Duodenal mucosa (tissue), 2 donors: ENCODE measurements at regions not wholly inside any gene's neighbourhood (a gene's known extent, or its start where the extent isn't known, plus 50 kb on each side); places are given as distances from the start of the nearest gene placed in this dataset.

ENCODE experiments used
- H3K27ac ChIP-seq: one replicate; pipeline ENCODE4 v1.7.0; 2013; ENCODE audit warnings: low read depth, low read length
- H3K27me3 ChIP-seq, 2 donors: one replicate each; pipeline ENCODE4 v1.7.0; 2013; ENCODE audit warnings: low read length in 2 of 2, control low read depth in 1 of 2; ENCODE audit not compliant: insufficient read depth in 2 of 2, control insufficient read depth in 1 of 2
- H3K36me3 ChIP-seq, 2 donors: one replicate each; pipeline ENCODE4 v1.7.0; 2013; ENCODE audit warnings: low read length in 2 of 2, control low read depth in 1 of 2; ENCODE audit not compliant: insufficient read depth in 2 of 2, control insufficient read depth in 1 of 2
- H3K4me1 ChIP-seq, 2 donors: one replicate each; pipeline ENCODE4 v1.7.0; 2013; ENCODE audit warnings: low read length in 2 of 2, control low read depth in 1 of 2; ENCODE audit not compliant: insufficient read depth in 2 of 2, control insufficient read depth in 1 of 2
- H3K4me3 ChIP-seq, 2 donors: one replicate each; pipeline ENCODE4 v1.7.0; 2013; ENCODE audit warnings: low read length in 2 of 2, low read depth in 1 of 2
- H3K9ac ChIP-seq, 2 donors: one replicate each; pipeline ENCODE4 v1.7.0; 2013; ENCODE audit warnings: low read length in 2 of 2, low read depth in 1 of 2
- H3K9me3 ChIP-seq, 2 donors: one replicate each; pipeline ENCODE4 v1.7.0; 2013; ENCODE audit warnings: low read length in 2 of 2, control low read depth in 1 of 2; ENCODE audit not compliant: control insufficient read depth in 1 of 2

DNA sequence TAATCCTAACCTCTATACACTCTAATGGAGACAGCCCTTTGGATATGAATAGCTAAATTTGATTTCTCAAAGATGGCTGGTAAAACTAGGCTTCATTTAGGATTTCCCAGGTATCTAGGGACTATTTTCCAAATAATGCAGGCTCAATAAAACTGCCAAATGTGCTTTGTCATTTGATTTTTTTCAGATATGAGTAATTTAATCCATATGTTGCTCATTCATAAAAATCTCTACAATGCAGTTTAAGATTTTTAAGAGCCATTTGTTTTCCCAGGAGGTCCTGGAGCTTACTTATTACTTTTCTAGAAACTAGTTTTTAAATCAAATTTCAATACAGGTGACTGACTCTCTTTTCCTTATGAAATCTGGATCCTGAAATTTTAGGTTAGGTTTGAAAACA is 349.3 kb upstream of the SLC24A2 start:
- no peak overlapping the region for H3K4me3 ChIP-seq
- H3K9me3 ChIP-seq: no peaks in the 10 kb centered on the region
- H3K4me1 ChIP-seq: no peaks in the 10 kb centered on the region
- H3K9ac ChIP-seq: no peak overlapping the region
- H3K27ac ChIP-seq: no peak overlapping the region
- H3K27me3 ChIP-seq: no peaks in the 10 kb centered on the region
- H3K36me3 ChIP-seq: no peaks in the 10 kb centered on the region

- Histone ChIP-seq H3K36me3 (no peaks in the 10 kb centered on the region), H3K4me3 (no peak overlapping the region), H3K27me3 (no peaks in the 10 kb centered on the region), H3K27ac (no peak overlapping the region), H3K4me1 (no peaks in the 10 kb centered on the region), H3K9ac (no peak overlapping the region), H3K9me3 (no peaks in the 10 kb centered on the region)
Observed at GRCh38 chr9:20137425-20137824, 348.6 kb upstream of the SLC24A2 start.

DNA sequence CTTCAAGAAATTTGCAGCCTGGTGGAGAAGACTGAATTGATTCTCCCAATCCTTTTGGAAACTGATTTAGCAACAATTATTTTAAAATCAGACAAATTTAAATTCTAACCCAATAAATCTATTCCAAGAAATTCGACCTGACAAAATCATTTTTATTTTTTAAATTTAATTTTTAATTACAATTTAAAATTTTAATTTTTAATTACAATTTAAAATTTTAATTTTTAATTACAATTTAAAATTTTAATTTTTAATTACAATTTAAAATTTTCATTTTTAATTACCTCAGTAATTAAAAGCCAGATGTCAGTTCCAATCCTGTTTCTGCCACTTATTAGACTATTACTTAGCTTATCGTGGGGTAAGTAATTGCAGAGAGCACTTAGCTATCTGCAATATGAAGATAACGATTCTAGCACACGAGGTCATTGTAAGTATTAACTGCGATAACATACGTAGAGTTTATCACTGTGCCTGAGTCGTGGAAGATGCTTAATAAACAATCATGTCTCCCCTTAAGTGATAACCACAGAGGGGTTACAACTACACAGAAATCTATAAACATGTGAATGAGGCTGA is 346.4 kb upstream of the SLC24A2 start:
- Histone ChIP-seq H3K36me3 (no peaks in the 10 kb centered on the region), H3K9ac (no peak overlapping the region), H3K27ac (no peak overlapping the region)

GRCh38 chr9:20125727-20126126 is 336.9 kb upstream of the SLC24A2 start:
- H3K9ac ChIP-seq: no peak overlapping the region
- no peak overlapping the region for H3K4me3 ChIP-seq
- H3K4me1 ChIP-seq: no peaks in the 10 kb centered on the region
- H3K36me3 ChIP-seq: no peaks in the 10 kb centered on the region
- H3K27me3 ChIP-seq: no peaks in the 10 kb centered on the region
- H3K9me3 ChIP-seq: no peaks in the 10 kb centered on the region
- H3K27ac ChIP-seq: no peak overlapping the region

More for the DNA sequence above, 346.4 kb upstream of the SLC24A2 start:
- Histone ChIP-seq H3K4me3 (no peak overlapping the region), H3K9me3 (no peaks in the 10 kb centered on the region), H3K4me1 (no peaks in the 10 kb centered on the region), H3K27me3 (no peaks in the 10 kb centered on the region)

DNA sequence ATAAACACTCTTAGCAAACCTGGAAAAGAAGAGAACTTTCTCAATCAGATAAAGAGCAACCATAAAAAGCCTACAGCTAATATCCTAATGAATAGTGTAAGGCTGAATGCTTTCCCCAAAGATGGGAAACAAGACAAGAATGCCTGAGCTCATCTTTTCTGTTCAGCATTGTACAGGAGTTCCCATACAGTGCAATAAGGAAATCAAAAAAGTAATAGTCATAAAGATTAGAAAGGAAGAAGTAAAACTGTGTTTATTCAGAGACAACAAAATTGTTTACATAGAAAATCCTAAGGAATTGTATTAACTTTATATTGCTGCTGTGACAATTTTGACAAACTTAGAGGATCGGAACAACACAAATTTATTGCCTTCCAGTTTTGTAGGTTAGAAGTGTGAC is 330.7 kb upstream of the SLC24A2 start:
- Histone ChIP-seq H3K27me3 (no peaks in the 10 kb centered on the region), H3K9ac (no peak overlapping the region), H3K9me3 (peaks cover 6 to 7% of the 10 kb centered on the region in 2 donors), H3K36me3 (no peaks in the 10 kb centered on the region), H3K4me1 (peaks cover 0 to 6% of the 10 kb centered on the region in 2 donors), H3K27ac (no peak overlapping the region), H3K4me3 (no peak overlapping the region)

DNA sequence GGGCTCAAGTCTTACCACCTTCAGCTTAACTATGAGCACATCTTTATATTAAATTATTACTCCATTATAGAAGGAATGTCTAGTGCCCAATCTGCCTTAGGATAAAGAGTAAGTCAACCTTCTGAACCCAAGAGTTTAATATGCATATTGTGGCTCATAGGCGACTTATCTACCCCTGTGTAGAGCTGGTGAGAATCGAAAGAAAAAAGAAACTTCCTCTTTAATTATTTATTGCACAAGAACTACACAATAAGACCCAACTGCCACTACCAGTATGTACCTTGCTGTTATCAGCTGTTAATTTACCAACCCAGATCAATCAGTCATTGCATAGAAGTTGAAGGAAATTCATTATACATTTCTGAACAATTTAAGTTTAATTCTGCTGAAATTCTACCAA is 329.1 kb upstream of the SLC24A2 start:
- H3K36me3 ChIP-seq: no peaks in the 10 kb centered on the region
- H3K4me1 ChIP-seq: peaks cover 0 to 6% of the 10 kb centered on the region in 2 donors
- H3K27me3 ChIP-seq: no peaks in the 10 kb centered on the region
- peaks cover 7% of the 10 kb centered on the region in 2 donors for H3K9me3 ChIP-seq
- H3K27ac ChIP-seq: no peak overlapping the region
- no peak overlapping the region for H3K9ac ChIP-seq
- H3K4me3 ChIP-seq: no peak overlapping the region

- Histone ChIP-seq H3K9ac (no peak overlapping the region), H3K4me3 (no peak overlapping the region), H3K36me3 (no peaks in the 10 kb centered on the region), H3K27ac (no peak overlapping the region), H3K9me3 (peaks cover 7% of the 10 kb centered on the region in 2 donors), H3K27me3 (no peaks in the 10 kb centered on the region), H3K4me1 (peaks cover 0 to 6% of the 10 kb centered on the region in 2 donors)
Observed at GRCh38 chr9:20117482-20117881, 328.6 kb upstream of the SLC24A2 start.

DNA sequence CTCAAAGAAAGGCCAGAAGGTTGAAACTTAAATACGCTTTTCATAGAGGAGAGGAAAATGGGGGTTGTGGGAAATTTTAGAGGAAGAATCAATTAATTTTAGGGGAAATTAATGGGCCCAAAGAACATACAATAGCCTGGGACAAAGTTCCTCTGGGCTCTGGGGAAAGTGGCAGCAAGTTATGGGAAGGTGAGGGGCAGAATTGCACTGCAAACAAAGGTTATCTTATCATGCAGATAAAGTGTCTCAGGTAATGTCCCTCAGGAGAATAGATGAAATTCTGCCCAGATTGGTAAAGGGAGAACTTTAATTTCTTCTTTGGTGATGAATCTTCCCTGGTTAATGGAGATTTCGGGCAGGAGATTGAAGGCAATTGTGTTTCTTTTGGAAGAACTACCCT is 326.1 kb upstream of the SLC24A2 start:
- Histone ChIP-seq H3K4me1 (peaks cover 0 to 6% of the 10 kb centered on the region in 2 donors), H3K9me3 (peaks cover 7% of the 10 kb centered on the region in 2 donors), H3K4me3 (no peak overlapping the region), H3K9ac (no peak overlapping the region), H3K36me3 (no peaks in the 10 kb centered on the region), H3K27me3 (no peaks in the 10 kb centered on the region), H3K27ac (no peak overlapping the region)

GRCh38 chr9:20112205-20112783 is 323.5 kb upstream of the SLC24A2 start:
- no peak overlapping the region for H3K27ac ChIP-seq
- no peaks in the 10 kb centered on the region for H3K27me3 ChIP-seq
- H3K9ac ChIP-seq: no peak overlapping the region
- H3K36me3 ChIP-seq: no peaks in the 10 kb centered on the region
- no peak overlapping the region for H3K4me3 ChIP-seq
- H3K4me1 ChIP-seq: no peaks in the 10 kb centered on the region
- H3K9me3 ChIP-seq: peaks cover 7% of the 10 kb centered on the region in 2 donors

- Histone ChIP-seq H3K9me3 (peaks cover 7% of the 10 kb centered on the region in 2 donors), H3K36me3 (no peaks in the 10 kb centered on the region), H3K4me1 (no peaks in the 10 kb centered on the region), H3K4me3 (no peak overlapping the region), H3K27ac (no peak overlapping the region), H3K27me3 (no peaks in the 10 kb centered on the region), H3K9ac (no peak overlapping the region)
Observed at GRCh38 chr9:20111173-20111843, 322.5 kb upstream of the SLC24A2 start.
